GM18907 (cell line): ENCODE measurements at regions not wholly inside any gene's neighbourhood (a gene's known extent, or its start where the extent isn't known, plus 50 kb on each side); places are given as distances from the start of the nearest gene placed in this dataset.
A peak's percentile ranks its signal among the peaks of the same experiment; 100 is the strongest.
"Not testable (repeated sequence)": the region's sequence is repeated elsewhere in the genome, so short reads cannot be mapped to it uniquely, and the experiment has no call there.

Experiments
- ATAC-seq: cut with Tn5 transposase; IDR thresholded peaks from one replicate; pipeline ENCODE4 v1.9.1; 2021; ENCODE audit warnings: mild to moderate bottlenecking, moderate library complexity; ENCODE audit not compliant: unreplicated experiment

DNA sequence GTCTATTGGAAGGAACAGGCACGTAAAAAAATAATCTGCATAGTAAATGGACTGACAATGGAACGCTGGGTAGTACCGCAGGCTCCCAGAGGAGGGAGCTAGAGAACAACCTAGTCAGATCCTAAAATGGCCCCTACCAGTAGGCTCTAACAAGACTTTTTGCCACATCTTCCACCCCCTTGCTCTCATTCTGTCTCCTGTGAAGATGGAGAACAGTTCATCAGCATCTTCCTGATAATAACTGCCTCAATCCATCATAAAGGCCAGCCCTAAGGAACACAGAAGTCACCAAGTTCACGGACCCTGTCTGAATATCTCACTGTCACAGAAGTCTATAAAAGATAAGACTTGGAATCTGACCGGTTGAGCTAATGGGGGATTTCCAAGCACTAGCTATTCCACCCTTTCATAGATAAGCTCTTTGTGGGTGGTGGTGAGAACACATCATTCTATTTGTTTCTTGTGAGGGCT lies 133.4 kb downstream of the SLC1A3 start:
- ATAC-seq: peak; percentile 71

DNA sequence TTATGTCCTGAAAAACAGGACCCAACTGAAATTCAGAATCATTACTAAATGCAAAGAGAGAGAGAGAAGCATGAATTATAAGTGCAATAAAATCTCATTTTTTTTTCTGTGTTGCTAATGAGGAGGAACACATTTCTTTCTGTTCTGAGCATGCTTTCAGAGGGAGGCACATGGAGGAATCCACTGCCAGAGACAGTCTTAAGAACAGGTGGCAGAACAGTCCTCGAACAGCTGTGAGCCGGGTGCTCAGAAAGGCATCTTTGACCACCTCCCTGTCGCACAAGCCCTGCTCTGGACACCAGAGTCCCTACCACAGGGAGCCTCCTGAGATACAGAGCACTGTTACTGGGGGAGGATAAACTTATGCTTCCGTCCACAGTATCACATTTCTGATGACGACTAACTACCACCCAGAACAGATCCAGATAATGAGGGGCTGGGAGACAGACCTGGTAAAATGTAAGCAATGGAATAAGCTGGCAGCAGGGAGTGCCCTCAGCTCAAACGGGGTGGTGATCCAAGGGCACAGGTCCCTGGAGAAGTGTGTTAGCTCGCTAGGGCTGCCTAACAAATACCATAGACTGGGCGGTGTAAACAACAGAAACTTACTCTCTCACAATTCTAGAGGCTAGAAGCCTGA lies 134.0 kb downstream of the SLC1A3 start:
- ATAC-seq: no peak

DNA sequence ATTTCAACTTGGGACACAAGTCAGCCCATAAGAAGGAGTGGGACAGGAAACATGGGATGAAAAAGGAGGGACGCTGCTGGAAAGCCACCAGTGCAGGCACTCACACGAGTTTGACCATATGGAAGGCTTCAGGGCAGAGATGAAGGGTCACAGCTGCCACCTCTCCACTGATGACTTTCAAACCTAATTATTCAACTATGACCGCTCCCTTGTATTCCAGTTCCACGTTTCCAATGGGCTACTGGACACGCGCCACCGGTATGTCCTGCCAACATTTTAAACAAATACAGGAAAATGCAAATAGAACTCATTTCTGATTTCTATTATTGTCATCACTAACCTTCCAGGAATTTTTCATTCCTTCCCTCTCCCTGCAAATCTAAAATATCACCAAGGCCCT lies 134.7 kb downstream of the SLC1A3 start:
- ATAC-seq: no peak

DNA sequence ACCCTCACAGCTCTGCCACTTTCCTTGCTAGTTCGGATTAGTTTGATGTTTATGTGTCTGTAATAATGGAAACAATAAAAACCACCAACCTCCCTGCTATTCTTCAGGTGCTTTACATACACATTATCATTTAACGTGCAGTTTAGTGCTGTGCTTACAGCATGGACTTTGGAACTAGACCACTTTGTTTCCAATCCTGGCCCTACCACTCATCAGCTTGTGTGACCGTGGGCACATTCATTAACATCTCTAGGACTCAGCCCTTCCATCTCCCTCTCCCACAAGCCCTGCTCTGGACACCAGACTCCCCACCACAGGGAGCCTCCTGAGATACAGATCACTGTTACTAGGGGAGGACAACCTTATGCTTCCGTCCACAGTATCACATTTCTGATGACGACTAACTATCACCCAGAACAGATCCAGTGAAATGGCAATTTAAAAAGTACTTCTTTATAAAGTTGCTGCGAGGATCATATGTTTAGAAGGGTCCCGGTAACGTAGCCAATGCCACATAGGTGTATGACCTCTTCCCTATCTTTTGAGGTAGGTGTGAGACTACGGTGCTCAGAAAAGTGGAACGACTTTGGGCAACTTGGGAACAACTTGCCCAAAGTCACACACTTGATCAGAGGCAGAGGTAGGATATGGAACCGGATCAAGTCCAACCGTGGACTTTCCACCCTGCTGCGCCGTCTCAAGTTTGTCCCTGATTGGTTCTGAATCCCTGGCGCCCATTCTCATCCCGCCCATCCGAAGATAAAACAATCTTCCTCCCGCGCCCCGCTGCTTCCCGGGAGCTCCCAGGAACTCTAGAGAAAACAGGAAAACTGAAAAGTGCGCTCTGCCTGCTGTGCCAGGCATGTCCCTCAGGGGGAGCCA lies 132.4 kb upstream of the NIPBL start:
- peak; percentile 20 for ATAC-seq

DNA sequence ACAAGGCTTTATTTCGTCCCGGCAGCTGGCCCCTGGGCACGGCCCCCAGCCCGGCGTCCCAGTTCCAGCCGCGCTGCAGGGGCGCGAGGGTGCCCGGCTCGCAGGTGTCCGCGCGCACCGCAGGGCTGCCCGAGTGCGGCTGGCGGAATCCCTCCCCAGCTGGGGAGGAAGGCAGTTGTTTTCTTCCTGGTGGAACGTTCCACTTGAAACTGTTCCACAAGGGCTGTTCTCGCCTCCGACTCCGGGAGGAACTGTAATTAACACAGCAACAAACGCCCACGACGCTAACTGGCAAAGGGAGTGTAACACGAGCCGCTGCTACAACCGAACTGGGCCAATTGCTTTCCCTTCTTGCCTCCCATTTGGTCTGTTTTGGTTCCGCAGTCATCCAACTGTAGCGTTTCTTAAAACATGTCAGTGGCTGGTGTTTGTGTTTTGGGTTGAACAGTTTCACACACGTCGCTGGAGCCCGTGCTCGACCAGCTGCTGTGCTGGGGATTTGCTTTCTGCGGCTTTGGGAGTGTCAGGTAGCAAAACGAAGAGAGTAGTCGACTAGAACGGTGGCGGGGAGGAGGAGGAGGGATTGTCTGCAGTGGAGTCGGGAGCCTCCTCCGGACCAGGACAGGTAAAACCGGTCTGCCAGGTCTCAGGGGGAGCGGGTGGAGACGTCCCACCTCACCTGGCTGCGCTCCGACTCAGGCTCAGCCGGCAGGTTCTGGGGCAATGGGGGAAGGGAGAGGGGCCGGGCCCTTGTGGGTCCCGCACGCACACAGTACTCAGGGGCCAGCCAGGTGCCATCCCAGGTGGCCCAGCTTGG lies 131.6 kb upstream of the NIPBL start:
- peak; percentile 85 for ATAC-seq

DNA sequence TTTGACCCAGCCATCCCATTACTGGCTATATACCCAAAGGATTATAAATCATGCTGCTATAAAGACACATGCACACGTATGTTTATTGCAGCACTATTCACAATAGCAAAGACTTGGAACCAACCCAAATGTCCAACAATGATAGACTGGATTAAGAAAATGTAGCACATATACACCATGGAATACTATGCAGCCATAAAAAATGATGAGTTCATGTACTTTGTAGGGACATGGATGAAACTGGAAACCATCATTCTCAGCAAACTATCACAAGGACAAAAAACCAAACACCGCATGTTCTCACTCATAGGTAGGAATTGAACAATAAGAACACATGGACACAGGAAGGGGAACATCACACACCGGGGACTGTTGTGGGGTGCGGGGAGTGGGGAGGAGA lies 128.8 kb upstream of the NIPBL start:
- ATAC-seq: not testable (repeated sequence)

DNA sequence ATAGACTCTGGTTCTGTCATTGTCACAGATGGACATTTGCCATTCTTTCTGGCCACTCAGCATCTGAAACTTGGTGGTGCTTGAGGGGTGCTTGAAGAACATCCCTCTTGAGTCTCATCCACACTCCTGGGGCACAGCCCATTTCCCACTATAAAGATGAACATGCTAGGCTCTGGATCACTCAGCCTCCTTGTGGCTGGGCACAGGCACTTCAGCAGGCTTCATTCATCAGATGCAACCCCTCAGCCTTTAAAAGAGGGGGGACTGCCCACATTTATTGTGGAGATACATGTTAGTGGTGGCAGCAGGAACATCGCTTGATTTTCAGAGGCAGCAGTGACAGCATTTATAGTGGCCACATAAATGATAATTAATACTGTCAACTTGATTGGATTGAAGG lies 124.7 kb upstream of the NIPBL start:
- no peak for ATAC-seq

DNA sequence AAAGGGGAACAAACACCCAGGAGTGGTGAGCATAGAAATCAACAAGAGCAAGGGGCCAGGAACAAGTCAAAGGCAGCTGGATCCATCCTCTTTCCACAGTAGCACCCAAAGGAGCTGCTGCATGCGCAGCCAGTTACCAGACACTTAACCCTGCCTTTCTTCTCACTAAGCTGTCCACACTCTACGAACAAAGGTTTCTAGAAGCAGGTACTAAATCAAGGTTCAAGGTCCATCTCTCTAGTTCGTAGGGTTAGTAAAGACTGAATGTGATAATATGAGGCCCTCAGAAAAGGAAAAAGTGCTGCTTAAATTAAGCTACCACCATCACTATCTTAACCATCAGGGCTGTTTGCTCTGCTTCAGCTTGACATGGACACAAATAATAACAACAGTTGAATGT lies 121.2 kb upstream of the NIPBL start:
- no peak for ATAC-seq

DNA sequence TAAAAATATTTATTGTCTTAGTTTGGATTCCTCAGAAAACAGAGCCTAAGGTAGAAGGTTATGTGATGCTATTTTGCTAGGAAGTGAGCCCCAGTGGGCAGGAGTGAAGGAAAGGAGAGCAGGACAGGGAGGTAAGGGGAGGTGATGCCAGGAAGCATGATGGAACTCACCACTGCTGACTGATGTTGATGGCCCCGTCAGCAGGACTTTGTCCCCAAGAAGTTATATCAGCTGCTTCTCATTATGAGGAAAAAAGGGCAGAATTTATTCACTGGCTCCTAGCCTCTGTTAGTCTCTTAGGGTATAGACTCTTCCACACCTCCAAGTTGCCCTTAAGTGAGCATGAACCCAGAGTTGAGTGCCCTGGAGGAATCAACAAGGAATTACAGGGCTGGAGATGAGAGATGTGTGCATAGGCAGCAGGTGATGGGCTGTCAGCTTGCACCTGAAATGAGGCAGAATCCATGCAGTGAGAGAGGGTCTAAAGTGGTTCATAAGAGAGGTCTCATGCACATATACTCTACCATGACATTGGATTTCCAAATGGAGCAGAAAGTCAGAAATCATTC lies 120.6 kb upstream of the NIPBL start:
- no peak for ATAC-seq

DNA sequence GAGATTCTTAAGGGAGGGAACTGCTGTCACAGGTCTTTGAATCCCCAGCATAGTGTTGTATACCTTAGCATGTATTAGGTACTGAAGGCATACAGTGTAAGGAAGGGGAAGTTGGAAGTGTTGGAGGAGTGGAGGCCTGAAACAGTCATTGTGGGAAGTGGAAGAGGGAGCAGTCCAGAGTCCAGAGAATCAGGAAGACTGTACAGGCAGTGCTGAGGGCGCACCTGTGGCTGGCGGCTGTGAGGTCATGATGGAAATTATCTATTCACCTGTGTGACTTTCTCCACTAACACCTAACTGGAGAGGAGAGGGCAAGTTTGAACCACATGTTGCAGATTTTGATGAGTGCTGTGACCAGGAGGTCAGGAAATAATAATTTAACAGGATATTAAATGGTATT lies 119.7 kb upstream of the NIPBL start:
- ATAC-seq: no peak

DNA sequence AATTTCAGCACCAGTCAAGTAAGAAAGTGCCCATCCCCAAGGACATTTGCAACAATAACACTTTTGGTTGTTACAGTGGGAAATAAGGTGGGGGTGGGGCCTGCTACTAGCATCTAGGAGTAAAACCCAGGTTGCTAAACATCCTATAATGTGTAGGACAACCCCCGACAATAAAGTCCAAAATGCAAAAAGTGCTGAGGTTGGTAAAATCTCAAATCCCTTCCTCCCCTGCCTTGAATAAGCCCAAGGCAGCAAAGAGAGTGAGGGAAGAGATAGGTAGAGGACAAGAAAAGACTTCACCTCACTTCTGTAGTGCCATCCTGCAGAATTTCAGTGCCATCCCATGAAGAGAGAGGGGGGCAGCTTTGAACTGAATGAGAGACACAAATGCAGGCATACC lies 117.5 kb upstream of the NIPBL start:
- no peak for ATAC-seq

DNA sequence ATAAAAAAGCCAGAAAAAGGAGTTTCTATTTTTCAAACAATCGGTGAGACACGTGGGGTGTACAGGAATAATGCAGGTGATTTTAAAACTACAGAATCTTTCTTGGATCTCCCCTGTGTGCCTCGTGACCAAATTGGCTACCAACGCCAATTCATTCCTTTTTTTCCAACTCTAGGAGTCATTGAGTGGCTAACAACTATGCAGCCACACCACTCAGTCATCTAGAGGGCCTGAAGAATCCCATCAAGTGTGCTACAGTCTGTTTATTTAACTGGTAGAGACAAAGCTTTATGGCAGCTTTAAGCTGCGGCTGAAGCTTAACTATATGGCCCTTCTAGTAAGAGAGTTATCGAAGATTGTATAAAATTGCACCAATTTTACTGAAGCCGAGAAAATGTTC lies 113.1 kb upstream of the NIPBL start:
- no peak for ATAC-seq

DNA sequence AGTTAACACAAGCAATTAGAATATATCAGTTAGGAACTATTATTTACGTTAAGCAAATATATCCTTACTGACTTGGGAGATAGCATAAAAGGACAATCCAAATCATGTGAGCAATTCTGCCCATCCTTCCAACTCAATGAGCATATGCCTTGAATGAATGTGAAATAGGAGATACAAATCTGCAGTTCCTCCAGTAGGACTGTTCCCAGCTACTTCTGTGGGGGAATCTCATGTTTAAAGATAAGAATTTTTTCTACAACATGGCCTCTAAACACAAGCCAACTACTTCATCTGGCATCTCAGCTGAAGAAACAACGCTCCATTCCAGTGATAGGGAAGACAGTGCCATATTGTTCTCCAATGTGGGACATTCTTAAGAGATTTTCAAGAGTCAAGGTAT lies 110.7 kb upstream of the NIPBL start:
- no peak for ATAC-seq

DNA sequence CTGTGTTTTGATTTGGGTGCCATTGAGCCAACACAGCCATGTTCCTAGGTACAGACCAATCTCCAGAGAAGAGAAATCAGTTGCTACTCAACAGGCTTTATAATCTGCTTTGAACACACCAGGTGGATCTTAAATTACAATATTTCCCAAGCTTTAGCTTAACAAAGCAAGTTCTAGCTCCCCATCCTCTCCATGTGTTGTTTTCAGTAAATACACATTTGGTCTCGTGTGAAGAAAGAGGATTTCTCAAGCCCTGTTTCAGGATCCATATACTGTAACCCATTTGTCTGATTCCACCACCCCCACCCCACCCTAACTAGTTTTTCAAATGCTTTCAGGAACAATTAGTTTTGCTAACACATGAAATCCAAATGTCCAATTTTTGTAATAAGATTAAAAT lies 109.6 kb upstream of the NIPBL start:
- no peak for ATAC-seq

DNA sequence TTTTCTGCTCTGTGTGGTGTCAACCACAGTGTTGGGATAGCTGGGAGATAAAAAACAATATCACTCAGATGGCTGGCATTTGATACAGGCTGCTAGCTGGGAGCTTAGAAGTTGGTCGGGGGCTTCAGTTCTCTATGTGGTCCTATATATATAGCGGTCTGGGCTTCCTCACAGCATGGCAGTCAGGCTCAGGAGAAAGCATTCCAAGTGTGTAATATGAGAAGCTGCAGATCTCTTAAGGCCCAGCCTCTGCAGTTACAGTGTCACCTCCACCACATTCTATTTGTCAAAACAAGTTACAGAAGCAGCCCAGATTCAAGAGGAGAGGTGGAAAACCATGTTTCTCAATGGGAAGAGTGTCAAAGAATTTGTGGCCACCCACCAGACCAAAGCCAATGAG lies 108.1 kb upstream of the NIPBL start:
- ATAC-seq: no peak

DNA sequence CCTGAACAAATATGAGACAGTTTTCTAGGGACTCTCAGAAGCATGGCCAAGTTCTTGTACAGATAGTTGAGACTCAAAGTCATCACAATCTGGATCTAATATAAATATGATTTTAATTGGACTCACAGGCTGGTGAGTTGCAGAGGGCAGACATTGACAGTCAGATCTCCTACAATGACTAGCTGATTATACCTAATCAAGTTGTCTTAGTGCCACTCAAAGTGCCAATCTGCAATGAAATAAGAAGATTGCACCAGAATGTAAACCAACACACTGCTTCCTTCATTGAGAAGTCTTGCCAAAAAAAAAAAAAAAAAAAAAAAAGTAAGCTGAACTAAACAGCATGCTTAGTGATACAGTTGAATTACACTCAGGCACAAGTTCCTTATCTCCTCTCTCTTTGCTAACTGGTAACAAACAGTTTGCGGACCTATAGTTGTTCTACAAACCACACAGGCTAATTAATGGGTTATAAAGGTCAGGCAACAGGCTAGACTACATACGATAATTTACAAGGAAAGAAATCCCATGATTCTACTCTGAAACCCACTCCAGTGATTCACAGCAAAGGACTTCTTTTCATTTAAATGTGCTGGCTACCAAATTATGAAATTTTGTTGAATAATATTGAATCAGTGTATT lies 107.3 kb upstream of the NIPBL start:
- ATAC-seq: no peak

DNA sequence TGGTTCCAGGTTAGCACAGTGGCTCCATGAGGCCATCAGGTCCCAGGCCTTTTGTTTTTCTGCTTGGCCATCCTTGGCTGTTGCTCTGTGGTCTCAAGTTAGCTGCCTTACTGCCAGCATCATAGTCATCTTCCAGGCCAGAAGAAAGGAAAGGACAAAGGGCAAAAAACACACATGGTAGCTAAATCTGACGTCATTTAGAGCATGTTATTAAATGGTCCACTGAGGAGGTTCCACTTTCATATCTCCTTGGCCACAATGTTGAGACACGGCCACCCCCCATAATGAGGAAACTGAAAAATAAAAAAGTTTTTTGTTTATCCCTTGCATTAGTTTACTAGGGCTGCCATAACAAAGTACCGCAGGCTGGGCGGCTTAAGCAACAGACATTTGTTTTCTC lies 106.4 kb upstream of the NIPBL start:
- ATAC-seq: no peak

DNA sequence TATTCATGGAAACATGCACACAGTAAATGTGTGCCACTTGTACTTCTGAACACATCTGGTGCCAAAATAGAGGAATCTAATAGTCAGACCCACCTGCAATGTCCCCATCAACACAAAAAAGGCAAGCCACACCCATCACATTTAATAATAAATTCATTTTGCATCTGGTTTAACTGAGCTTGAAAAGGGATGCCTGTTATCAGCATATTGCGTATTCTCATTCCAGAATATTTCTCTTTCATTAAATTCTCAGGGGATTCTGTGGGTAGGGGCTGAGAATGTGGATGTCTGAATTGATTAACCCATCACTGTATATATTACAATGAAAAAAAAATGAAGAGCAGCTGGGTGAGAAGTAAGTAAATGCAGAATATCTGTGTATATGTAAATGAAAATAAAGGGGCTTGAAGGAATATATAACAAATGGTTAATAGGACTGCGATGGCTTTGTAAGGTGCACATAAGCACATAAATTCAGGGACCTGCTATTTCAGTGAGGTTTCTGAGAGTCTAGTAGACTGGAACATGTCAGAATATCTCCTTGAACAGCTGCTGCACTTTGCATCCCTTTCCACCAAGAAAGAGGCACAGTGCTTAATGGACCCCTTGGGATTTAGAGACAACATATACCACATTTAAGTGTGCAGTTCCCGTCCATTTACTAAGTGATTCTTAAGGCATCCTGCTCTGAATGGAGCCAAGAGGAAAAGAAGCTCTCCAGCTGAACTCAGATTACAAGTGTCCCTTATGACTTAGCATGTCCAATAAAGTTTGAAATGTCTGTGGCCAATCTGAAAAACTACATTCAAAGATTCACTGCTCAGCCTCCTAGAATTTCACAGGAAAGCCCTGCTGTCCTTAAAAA lies 104.1 kb upstream of the NIPBL start:
- no peak for ATAC-seq

DNA sequence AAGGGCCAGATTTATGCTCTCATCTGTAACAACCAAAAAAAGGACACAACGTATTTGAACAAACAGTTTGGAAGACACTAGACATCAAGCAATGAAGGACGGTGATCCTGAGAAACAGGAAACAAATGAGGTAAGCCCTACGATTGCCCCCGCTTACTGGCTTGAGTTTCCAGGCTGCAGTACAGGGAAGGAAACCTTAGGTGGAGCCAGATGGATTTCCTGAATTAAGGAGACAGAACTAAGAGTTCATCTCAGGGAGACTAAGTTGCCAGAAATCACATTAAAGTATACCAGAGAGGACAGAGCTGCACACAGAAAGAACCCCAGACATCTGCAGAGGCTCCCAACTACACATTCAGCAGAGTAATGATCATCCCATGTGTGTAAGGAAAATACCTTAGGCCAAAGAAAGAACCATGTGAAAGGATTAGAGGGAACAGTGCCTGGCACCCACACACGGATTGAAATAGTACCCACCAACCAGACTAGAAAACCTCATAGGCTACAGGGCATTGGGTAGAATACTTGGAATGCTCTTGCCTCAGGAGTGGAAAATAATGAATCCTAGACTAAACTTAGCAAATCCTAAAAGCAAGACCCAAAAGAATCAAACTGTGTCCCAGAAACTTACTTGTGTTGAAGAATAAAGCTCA lies 99.3 kb upstream of the NIPBL start:
- no peak for ATAC-seq
